PFSK-1 (cell line): ENCODE measurements at regions not wholly inside any gene's neighbourhood (a gene's known extent, or its start where the extent isn't known, plus 50 kb on each side); places are given as distances from the start of the nearest gene placed in this dataset.

Experiments
- FOXP2 ChIP-seq: optimal IDR thresholded peaks from 2 replicates; pipeline ENCODE3; 2011; ENCODE audit warnings: borderline replicate concordance, control low read depth, inconsistent platforms; ENCODE audit not compliant: insufficient read depth; ENCODE audit errors: extremely low read length, extremely low read depth
- POLR2AphosphoS5 ChIP-seq: IDR thresholded peaks from 2 replicates; pipeline ENCODE4 v1.6.1; 2012; ENCODE audit warnings: low read depth, mild to moderate bottlenecking, control low read depth, low read length, moderate library complexity
- SIN3A ChIP-seq: IDR thresholded peaks from 2 replicates; pipeline ENCODE4 v1.6.1; 2012; ENCODE audit warnings: mild to moderate bottlenecking, low read length, moderate library complexity, borderline replicate concordance; ENCODE audit not compliant: insufficient read depth
- TAF1 ChIP-seq: IDR thresholded peaks from 2 replicates; pipeline ENCODE4 v1.6.1; 2012; ENCODE audit warnings: low read length, control low read depth, borderline replicate concordance; ENCODE audit not compliant: insufficient read depth
- TF ChIP-seq, protein P1 (sequence below), 2 experiments: IDR thresholded peaks; 2 replicates each; pipeline versions ENCODE4 v1.6.1 to v1.8.0; 2011 to 2012; ENCODE audit warnings: low read depth in 2 of 2, low read length in 2 of 2, control low read depth in 1 of 2, inconsistent platforms in 1 of 2, mild to moderate bottlenecking in 1 of 2, moderate library complexity in 1 of 2; ENCODE audit not compliant: insufficient read depth in 1 of 2

DNA sequence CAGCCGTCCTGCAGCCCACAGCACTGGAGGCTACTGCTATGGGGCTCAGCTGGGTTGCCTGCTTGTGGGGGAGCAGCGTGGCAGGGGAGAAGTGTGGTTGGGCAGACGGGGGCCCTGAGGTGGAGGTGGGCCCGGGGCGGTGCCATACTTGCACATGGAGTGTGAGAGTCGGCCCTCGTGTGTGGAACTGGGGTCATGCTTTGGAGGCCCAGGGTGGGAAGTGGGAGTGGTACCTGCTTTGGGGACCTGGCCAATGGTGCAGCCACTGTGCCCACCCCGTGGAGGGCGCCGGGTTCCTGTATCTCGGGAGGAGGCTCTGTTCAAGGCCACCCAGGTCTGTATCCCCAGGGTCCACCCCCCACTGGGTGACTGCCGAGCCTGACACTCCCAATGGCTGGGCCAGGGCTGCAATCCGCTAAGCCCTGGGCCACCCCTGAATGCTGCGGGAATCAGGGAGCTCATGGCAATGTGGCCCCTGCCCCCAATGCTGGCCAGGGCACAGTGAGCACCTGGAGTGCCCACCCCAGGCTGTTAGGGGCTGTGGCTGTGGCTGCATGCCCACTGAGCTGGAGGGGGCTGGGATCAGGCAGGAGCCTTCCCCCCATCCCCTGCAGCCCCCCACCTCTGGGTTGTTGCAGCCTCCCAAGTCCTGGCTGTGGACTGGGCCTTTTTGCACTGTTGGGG lies 157.9 kb upstream of the SLC38A2 start:
- no peak for TF ChIP-seq TAF1

DNA sequence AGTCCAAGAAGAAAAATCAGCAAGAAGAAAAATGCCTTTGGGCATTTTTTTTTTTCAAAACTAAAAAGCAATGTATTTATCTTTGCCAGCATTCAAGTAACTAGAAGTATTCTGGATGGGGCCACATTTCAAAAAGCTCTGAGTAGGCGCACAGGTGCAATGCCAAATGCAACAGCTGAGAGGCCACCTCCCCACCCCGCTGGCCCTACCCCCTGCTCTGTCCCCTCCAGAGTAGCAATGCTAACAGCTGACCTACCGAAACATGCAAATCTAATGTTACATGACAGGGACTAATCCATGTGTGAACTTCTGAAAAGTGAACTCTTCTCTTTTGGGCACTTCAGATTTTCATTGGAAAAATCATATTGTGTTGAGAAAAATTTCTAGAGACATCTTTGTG lies 153.7 kb upstream of the SLC38A2 start:
- TF ChIP-seq FOXP2 (no peak), TAF1 (no peak), POLR2AphosphoS5 (no peak), SIN3A (no peak)
- TF ChIP-seq, protein P1, sequence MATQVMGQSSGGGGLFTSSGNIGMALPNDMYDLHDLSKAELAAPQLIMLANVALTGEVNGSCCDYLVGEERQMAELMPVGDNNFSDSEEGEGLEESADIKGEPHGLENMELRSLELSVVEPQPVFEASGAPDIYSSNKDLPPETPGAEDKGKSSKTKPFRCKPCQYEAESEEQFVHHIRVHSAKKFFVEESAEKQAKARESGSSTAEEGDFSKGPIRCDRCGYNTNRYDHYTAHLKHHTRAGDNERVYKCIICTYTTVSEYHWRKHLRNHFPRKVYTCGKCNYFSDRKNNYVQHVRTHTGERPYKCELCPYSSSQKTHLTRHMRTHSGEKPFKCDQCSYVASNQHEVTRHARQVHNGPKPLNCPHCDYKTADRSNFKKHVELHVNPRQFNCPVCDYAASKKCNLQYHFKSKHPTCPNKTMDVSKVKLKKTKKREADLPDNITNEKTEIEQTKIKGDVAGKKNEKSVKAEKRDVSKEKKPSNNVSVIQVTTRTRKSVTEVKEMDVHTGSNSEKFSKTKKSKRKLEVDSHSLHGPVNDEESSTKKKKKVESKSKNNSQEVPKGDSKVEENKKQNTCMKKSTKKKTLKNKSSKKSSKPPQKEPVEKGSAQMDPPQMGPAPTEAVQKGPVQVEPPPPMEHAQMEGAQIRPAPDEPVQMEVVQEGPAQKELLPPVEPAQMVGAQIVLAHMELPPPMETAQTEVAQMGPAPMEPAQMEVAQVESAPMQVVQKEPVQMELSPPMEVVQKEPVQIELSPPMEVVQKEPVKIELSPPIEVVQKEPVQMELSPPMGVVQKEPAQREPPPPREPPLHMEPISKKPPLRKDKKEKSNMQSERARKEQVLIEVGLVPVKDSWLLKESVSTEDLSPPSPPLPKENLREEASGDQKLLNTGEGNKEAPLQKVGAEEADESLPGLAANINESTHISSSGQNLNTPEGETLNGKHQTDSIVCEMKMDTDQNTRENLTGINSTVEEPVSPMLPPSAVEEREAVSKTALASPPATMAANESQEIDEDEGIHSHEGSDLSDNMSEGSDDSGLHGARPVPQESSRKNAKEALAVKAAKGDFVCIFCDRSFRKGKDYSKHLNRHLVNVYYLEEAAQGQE (IDR thresholded peaks at IDR 0.05; ENCODE audit: insufficient read depth in 1 of 2, low read depth in 2 of 2, low read length in 2 of 2), result no peak

DNA sequence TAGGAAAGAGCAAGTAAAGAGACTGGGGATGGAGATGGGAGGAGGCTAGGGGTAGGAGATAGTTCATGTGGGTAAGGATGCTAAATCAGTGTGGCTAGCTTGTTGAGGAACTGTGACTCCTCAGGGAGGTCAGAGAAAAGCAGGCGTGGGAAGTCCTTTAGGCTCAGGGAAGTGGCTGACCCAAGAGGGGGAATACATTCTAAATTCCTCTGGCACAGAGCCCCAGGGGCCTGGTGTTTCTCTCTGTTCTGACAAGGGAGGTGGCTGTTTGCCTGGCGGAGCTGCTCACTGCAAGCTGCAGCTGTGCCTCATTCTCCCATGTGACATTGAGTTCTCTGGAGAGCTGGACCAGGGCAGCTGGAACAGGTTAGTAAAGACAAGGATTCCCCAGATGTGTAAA lies 152.2 kb upstream of the SLC38A2 start:
- no peak for TF ChIP-seq SIN3A
- no peak for TF ChIP-seq FOXP2
- TF ChIP-seq POLR2AphosphoS5, result no peak
- TF ChIP-seq TAF1, result no peak
- TF ChIP-seq, protein P1 (IDR thresholded peaks at IDR 0.05; ENCODE audit: insufficient read depth in 1 of 2, low read depth in 2 of 2, low read length in 2 of 2), result no peak

DNA sequence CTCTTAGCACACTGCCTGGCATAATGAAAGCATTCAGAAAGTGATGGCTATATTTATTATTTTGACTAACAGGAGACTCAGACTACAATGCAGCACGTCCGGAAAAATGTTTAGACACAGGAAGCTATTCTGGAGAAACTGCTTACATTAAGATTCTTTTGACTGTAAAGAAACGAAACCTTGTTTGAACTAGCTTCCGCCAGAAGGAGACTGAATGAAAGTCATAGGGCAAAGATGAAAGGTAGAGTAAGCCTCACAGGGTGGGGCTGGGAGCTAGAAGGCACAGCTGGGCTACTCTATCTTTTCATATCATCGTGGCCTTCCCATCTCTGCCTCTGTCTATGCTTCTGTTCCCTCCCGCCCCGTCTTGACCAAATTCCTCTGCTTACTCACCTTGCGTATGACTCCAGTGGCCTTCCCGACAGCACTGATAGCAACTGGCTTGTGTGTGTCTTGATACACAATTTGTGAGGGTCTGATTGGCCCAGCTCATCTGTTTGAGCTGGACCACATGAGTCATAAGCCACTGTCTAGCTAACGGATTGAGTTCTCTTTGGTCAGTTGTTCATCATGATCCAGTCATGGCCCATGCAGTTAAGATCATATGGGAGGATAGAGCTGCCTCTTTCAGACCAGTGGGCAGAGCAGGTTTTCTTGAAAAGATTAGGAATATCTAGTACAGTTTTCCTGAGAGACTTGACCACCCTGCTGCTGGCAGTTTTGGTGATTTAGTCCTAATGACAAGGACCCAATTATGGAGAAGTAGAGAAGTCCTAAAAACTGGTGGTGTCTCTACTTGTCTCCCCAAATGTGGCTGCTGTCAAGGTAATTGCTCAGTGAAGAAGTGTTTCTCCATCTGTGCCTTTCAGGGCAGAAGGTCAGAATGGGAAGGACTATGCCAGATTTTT lies 151.5 kb upstream of the SLC38A2 start:
- TF ChIP-seq POLR2AphosphoS5, result 0 out of 2 replicates have a peak, but pooled peaks have one; percentile 41
- TF ChIP-seq, protein P1 (IDR thresholded peaks at IDR 0.05; ENCODE audit: insufficient read depth in 1 of 2, low read depth in 2 of 2, low read length in 2 of 2), result 0 out of 4 replicates have a peak, but pooled peaks of 1 of the 2 experiments have one; percentile 42
- peak; percentile 95 for TF ChIP-seq FOXP2
- no peak for TF ChIP-seq SIN3A
- TF ChIP-seq TAF1, result no peak

DNA sequence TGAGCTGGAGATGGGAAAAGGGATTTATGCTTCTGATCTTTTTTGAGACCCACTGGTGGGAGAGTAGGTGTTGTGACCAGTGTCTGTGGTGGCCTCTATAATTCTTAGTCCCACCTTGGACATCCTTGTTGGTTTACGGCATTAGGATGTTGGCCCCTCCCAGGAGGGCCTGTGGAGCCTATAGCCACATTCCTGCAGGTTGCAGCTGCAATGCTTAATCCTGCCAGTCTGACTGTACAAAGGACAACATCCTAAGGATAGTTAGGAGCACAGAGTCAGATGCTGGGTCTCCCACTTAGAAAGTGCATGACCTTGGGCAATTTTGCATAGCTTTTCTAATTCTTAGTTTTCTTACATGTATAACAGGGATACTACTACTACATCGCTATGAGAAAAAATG lies 150.9 kb upstream of the SLC38A2 start:
- TF ChIP-seq SIN3A (no peak), POLR2AphosphoS5 (no peak), TAF1 (no peak), FOXP2 (no peak)
- TF ChIP-seq, protein P1 (IDR thresholded peaks at IDR 0.05; ENCODE audit: insufficient read depth in 1 of 2, low read depth in 2 of 2, low read length in 2 of 2), result no peak
